ENCODE measurements at regions not wholly inside any gene's neighbourhood (a gene's known extent, or its start where the extent isn't known, plus 50 kb on each side); places are given as distances from the start of the nearest gene placed in this dataset.
"Not testable (repeated sequence)": the region's sequence is repeated elsewhere in the genome, so short reads cannot be mapped to it uniquely, and the experiment has no call there.

- no peak for DNase-seq (ENCODE audit: low read depth)
Measured at GRCh38 chr10:125451319-125451718, 231.6 kb downstream of the TEX36 start.

GRCh38 chr10:125450218-125450617 lies 232.7 kb downstream of the TEX36 start:
- no peak for DNase-seq (ENCODE audit: low read depth)

DNA sequence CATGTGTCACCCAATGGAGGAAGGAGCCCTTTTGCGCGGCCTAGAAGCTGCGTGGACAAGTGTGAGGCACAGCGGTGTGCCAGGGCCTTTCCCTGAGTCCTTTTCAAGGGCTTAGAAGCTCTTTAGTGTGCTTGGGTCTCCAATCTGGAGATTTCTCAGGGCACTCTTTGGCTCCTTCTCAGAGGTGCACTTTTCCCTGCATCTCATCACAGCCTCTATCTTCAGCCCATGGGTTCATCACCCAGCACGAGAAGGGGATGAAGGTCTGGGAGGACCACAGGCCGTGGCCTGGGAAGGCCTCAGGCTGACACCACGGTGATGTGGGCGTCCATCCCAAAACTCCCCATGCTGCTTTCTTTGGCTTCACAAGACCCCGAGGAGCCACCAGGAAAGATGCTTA lies 233.4 kb downstream of the TEX36 start:
- DNase-seq (ENCODE audit: low read depth) = no peak

- peak; percentile 42 for DNase-seq (ENCODE audit: low read depth)
Measured at GRCh38 chr10:125448596-125448995, 234.4 kb downstream of the TEX36 start.

DNA sequence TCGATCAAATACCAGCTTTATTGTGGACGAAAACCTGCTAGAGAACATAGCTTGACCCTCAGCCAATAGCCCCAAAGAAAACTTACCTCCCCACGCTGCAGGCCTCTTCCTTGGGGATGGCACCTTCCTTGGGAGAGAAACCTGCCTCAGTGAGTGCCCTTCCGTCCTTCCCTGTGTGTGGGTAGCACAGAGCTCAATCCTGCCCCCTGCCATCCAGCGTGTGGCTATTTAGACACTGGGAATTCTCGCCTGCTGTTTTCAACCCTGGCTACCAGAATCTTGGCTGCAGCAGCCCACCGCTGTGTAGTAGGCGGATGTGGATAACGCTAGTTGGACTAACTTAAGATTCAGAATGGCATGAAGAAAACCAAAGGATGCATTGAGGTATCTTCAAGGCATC lies 238.2 kb downstream of the TEX36 start:
- no peak for DNase-seq (ENCODE audit: low read depth)

DNA sequence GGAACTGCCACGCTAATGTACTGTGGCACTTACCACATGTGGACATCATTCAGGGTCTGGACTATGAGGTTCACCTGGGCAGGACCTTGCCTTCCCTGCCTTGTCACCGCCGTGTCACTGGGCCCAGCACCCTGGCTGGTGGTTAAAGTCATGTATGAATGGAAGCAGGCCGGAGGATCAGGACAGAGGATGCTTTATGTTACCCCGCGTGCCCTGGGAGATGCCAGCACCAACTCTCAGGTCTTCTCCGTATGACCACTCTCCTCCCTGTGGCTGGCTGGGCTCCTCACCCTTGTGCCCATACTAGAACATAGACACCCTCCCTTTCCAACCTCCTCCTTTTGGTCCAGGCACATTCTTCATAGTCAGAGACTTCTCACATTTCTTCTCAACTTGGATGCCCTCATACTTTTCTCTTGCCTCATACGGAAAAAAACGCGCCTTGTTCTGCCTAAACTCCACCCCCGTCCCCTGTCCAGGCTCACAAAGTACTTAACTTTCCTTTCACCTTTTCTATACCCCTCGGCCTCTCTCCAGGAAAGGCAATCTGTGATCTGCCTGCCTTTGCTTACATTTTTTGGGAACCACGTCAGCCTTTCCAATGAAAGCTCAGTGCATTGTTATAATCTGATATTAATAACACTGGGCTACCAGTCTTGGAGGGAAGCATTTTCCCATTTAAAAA lies 240.0 kb downstream of the TEX36 start:
- DNase-seq (ENCODE audit: low read depth) = no peak

DNA sequence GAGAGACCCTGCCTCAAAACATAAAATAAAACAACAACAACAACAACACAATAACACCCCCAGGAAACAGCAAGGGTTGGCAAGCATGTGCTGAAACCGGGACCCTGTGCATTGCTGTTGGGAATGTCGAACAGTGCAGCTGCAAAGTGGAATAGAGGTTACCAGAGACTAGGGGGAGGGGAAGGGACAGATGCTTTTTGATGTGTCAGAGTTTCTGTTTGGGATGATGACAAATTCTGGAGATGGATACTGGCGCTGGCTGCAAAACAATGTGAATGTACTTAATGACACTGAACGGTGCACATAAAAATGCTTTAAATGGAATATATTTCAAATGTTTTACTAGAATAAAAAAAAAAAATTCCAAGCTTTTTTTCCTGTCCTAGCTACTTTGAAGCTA lies 241.8 kb downstream of the TEX36 start:
- peak; percentile 20 for DNase-seq (ENCODE audit: low read depth)

GRCh38 chr10:125431149-125431548 lies 251.8 kb downstream of the TEX36 start:
- DNase-seq (ENCODE audit: low read depth) = no peak

GRCh38 chr10:125428054-125428453 lies 254.9 kb downstream of the TEX36 start:
- no peak for DNase-seq (ENCODE audit: low read depth)

GRCh38 chr10:125424191-125424847 lies 258.6 kb downstream of the TEX36 start:
- DNase-seq (ENCODE audit: low read depth) = no peak

DNA sequence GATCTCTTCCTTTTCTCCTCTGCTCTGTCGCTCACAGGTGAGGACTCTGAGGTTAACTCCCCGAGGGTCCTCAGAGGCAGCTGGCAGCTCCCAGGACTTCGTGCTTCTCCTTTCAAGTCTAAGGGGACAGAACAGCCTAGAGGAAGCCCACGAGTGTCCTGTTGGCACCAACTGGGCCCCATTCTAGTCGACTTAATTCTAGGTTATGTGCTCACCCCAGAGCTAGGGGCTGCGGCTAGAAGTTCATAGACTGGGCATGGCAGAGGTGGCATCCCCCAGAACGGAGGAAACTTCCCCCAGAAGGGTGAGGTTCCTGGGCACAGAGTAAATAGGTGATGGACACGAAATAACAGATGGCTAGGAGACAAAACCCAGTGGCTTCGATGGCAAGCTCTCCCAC lies 259.4 kb downstream of the TEX36 start:
- DNase-seq (ENCODE audit: low read depth) = no peak

DNA sequence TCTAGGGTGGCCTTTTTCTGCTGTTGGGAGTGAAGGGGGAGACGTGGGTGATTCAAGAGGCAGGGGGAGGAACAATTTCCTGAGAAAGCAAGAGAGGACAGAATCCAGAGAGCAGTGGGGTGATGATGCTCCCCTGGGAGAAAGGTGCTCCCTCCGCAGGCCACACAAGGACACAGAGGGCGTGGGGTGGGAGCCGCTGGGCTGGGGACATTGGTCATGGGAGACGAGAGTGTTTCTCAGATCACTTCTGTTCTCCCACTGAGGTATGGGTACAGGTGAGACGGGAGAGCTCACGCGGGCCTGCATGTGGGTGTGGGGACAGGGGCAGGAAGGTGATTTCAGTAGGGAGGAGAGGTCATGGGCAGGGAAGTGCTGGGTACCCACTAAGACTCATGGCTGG lies 259.5 kb upstream of the CTBP2 start:
- no peak for DNase-seq (ENCODE audit: low read depth)

- DNase-seq (ENCODE audit: low read depth) = no peak
Measured at GRCh38 chr10:125419146-125419545, 258.8 kb upstream of the CTBP2 start.

DNA sequence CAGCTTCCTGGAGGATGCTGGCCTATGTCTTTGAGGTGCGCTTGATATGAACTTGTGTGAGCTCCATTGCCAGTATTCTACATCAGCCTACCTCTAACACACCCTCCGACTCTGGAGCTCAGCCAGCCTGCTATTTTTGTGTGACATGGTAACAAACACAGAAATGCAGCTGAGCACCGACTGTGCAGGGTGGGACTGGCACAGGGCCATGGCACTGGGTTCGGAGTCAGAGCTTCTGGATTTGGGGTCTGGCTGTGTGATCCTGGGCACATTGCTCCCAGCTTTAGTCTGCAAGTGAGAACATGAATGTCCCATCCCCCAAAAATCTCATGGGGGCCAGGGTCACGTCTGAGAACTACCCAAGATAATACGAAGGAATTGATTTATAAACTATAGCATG lies 257.2 kb upstream of the CTBP2 start:
- no peak for DNase-seq (ENCODE audit: low read depth)

- DNase-seq (ENCODE audit: low read depth) = no peak
Measured at GRCh38 chr10:125415964-125416363, 255.6 kb upstream of the CTBP2 start.

- no peak for DNase-seq (ENCODE audit: low read depth)
Measured at GRCh38 chr10:125415006-125415633, 254.8 kb upstream of the CTBP2 start.

DNA sequence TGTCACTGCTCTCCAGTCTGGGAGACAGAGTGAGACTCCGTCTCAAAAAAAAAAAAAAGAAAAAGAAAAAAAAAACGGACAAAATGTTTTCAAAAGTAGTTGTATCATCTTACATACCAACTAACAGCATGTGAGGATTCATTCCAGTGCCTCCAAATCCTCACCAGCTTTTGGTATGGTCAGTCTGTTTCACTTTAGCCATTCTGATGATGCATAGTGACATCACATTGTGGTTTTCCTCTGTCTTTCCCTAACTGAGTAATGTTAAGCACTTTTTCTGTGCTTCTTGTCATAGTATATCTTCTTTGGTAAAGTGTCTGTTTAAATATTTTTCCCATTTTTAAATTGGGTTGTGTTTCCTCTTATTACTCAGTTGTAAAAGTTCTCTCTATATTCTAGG lies 251.4 kb upstream of the CTBP2 start:
- DNase-seq (ENCODE audit: low read depth) = peak; percentile 95

- DNase-seq (ENCODE audit: low read depth) = peak; percentile 33
Measured at GRCh38 chr10:125409756-125410155, 249.4 kb upstream of the CTBP2 start.

DNA sequence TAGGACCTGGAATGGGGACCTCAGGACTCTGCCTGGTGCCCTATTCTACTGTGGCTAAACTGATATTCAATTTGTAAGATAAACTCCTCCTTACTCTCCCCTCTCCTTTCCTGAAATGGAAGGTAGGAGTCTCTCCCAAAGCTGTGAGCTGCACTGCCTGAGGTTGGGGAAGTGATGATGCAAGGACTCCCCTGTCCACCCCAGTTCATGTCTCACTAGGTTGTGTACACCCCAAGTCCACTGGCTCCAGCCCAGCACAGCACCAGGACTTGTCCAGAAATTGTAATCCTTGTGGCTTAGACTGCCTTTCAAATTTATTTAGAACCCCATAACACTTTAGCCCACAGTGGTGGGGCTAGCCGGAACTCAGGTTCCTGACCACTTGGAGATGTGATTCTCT lies 247.2 kb upstream of the CTBP2 start:
- DNase-seq (ENCODE audit: low read depth) = no peak

DNA sequence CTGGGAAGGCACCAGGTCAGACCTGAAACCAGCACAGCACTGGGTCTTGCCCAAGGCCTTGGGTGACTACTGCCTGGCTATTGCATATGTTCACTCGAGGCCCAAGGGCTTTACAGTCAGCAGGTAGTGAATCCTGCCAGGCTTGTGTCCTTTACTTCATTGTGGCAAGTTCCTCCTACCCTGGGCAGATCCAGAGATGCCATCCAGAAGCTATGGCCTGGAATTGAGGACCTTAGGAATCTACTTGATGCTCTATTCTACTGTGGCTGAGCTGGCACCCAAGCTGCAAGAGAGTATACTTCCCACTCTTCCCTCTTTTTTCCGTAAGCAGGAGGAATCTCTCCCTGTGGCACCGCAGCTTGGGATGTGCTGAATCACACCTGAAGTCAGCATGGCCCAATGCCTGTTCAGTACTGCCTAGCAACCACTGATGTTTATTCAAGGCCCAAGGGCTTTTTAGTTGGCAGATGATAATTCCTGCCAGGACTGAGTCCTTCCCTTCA lies 246.7 kb upstream of the CTBP2 start:
- peak; percentile 80 for DNase-seq (ENCODE audit: low read depth)

DNA sequence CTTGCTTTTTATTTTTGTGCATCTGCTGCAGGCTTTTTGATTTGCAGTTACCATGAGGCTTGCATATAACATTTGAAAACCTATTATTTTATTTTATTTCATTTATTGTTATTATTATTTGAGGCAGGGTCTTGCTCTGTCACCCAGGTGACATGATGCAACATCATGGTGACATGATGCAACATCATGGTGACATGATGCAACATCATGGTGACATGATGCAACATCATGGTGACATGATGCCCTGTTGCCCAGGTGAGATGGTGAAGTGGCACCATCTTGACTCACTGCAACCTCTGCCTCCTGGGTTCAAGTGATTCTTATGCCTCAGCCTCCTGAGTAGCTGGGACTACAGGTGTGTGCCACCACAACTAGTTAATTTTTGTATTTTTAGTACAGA lies 244.5 kb upstream of the CTBP2 start:
- DNase-seq (ENCODE audit: low read depth) = not testable (repeated sequence)

DNA sequence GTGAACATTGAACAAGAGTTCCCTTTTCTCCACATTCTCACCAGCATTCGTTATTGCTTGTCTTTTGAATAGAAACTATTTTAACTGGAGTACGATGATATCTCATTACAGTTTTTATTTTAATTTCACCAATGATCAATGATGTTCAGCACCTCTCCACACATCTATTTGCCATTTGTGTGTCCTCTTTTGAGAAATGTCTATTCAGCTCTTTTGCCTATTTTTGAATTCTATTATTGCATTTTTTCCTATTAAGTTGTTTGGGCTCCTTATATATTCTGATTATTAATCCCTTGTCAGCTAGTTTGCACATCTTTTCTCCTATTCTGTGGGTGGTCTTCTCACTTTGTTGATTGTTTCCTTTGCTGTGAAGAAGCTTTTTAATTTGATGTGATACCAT lies 241.1 kb upstream of the CTBP2 start:
- DNase-seq (ENCODE audit: low read depth) = no peak

DNA sequence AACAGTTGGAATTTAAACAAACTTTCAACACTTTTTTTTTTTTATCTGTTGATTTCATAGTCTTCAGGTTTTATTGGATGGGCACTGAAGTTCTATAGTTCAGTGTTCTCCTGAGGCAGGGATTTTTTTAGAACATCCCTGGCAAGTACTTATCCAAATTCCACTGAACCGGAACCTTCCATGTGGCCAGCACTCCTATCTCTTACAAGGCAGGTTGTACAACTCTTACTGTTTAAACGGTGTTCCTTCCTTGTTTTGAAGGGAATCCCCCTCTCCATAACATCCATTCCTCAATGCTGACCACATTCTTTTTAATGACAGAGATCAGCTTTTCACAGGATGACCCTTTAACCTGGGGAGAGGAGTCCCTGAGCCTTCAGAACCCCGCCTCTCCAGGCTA lies 238.9 kb upstream of the CTBP2 start:
- no peak for DNase-seq (ENCODE audit: low read depth)
